Naive thymus-derived CD4-positive, alpha-beta T cell (primary cell): ENCODE measurements at regions not wholly inside any gene's neighbourhood (a gene's known extent, or its start where the extent isn't known, plus 50 kb on each side); places are given as distances from the start of the nearest gene placed in this dataset.
"Not testable (repeated sequence)": the region's sequence is repeated elsewhere in the genome, so short reads cannot be mapped to it uniquely, and the experiment has no call there.

Source experiments
- ATAC-seq: fragments of 150-1000 bp; cut with Tn5 transposase; 2 replicates; pipeline ENCODE4 v1.10.0; 2021; ENCODE audit warnings: mild to moderate bottlenecking, moderate library complexity
- CTCF ChIA-PET: fragments of 350-600 bp; sonication (Branson Sonifier 250); formaldehyde crosslinking; loops from one replicate; lab custom pipeline; 2021; ENCODE audit warnings: antibody characterized with exemption; lab: Charles Lee
- POLR2A ChIA-PET: fragments of 350-600 bp; sonication (Branson Sonifier 250); formaldehyde crosslinking; loops from one replicate; lab custom pipeline; 2021; ENCODE audit warnings: antibody characterized with exemption, inconsistent platforms; lab: Charles Lee
- DNase-seq, 9 donors: peaks; one replicate each; pipeline versions ENCODE4 v3.0.0 to v3.0.0-alpha.2; 2020 to 2022; ENCODE audit warnings: mixed read lengths in 1 of 9
- H3K27ac ChIP-seq: one replicate; pipeline ENCODE4 v1.7.0; 2013; ENCODE audit warnings: mild to moderate bottlenecking, low read depth, low read length, moderate library complexity
- H3K27me3 ChIP-seq, 2 donors: one replicate each; pipeline ENCODE4 v1.7.0; 2013; ENCODE audit warnings: low read length in 2 of 2, mild to moderate bottlenecking in 2 of 2, moderate library complexity in 2 of 2; ENCODE audit not compliant: control insufficient read depth in 2 of 2, insufficient read depth in 2 of 2
- H3K36me3 ChIP-seq, 3 experiments: 1 replicate in 2 of 3; 2 replicates in 1 of 3; pipeline ENCODE4 v1.7.0; 2013; ENCODE audit warnings: low read length in 3 of 3, mild to moderate bottlenecking in 3 of 3, moderate library complexity in 1 of 3; ENCODE audit not compliant: insufficient read depth in 3 of 3, control insufficient read depth in 2 of 3
- H3K4me1 ChIP-seq, 2 donors: one replicate each; pipeline ENCODE4 v1.7.0; 2013; ENCODE audit warnings: low read length in 2 of 2, mild to moderate bottlenecking in 2 of 2, moderate library complexity in 1 of 2; ENCODE audit not compliant: control insufficient read depth in 2 of 2, insufficient read depth in 2 of 2
- H3K4me3 ChIP-seq: 2 replicates; pipeline ENCODE4 v1.7.0; 2013; ENCODE audit warnings: mild to moderate bottlenecking, low read length
- H3K9me3 ChIP-seq, 3 experiments: 1 replicate in 2 of 3; 2 replicates in 1 of 3; pipeline ENCODE4 v1.7.0; 2013; ENCODE audit warnings: low read length in 3 of 3; ENCODE audit not compliant: control insufficient read depth in 2 of 3
- H3K27ac Mint-ChIP-seq, 9 donors: one replicate each; pipeline ENCODE4 v1.8.0; 2020 to 2022; ENCODE audit warnings: mixed read lengths in 9 of 9, mild to moderate bottlenecking in 8 of 9, moderate library complexity in 5 of 9, inconsistent platforms in 2 of 9
- H3K27me3 Mint-ChIP-seq, 5 donors: one replicate each; pipeline ENCODE4 v1.8.0; 2021 to 2022; ENCODE audit warnings: mixed read lengths in 5 of 5, mild to moderate bottlenecking in 1 of 5
- H3K36me3 Mint-ChIP-seq, 5 donors: one replicate each; pipeline ENCODE4 v1.8.0; 2020 to 2022; ENCODE audit warnings: mixed read lengths in 5 of 5, mild to moderate bottlenecking in 3 of 5, inconsistent platforms in 1 of 5
- H3K4me1 Mint-ChIP-seq, 7 donors: one replicate each; pipeline ENCODE4 v1.8.0; 2020 to 2022; ENCODE audit warnings: mixed read lengths in 7 of 7, mild to moderate bottlenecking in 3 of 7, inconsistent platforms in 1 of 7
- H3K4me3 Mint-ChIP-seq, 10 donors: one replicate each; pipeline ENCODE4 v1.8.0; 2020 to 2022; ENCODE audit warnings: mild to moderate bottlenecking in 10 of 10, mixed read lengths in 10 of 10, moderate library complexity in 6 of 10, inconsistent platforms in 2 of 10
- H3K9me3 Mint-ChIP-seq, 11 donors: one replicate each; pipeline ENCODE4 v1.8.0; 2020 to 2022; ENCODE audit warnings: mixed read lengths in 11 of 11, mild to moderate bottlenecking in 4 of 11, inconsistent platforms in 1 of 11, moderate library complexity in 1 of 11
- intact Hi-C, 2 donors: fragments of 100-400 bp; cut with micrococcal nuclease; formaldehyde crosslinking; loops; one replicate each; pipeline ENCODE4 v1.15.1; 2023

- Histone ChIP-seq H3K27ac (no peak overlapping the region), H3K4me1 (no peaks in the 10 kb centered on the region), H3K9me3 (no peaks in the 10 kb centered on the region), H3K36me3 (no peaks in the 10 kb centered on the region), H3K27me3 (no peaks in the 10 kb centered on the region), H3K4me3 (no peak overlapping the region)
- DNase-seq (no peak), ATAC-seq (no peak)
- H3K9me3 Mint-ChIP-seq = peaks cover 0 to 2% (median 0%) of the 10 kb centered on the region in 11 donors
- no peak overlapping the region for H3K27ac Mint-ChIP-seq
- ChIA-PET POLR2A (no interaction called here), CTCF (no interaction called here)
- no peak overlapping the region for H3K4me3 Mint-ChIP-seq
- H3K36me3 Mint-ChIP-seq = no peaks in the 10 kb centered on the region
- intact Hi-C loops = no loop called here
- H3K4me1 Mint-ChIP-seq = no peaks in the 10 kb centered on the region
- no peaks in the 10 kb centered on the region for H3K27me3 Mint-ChIP-seq
Observed at GRCh38 chr4:111960241-111960667, 185.0 kb upstream of the FAM241A start.

GRCh38 chr4:111961026-111961425 lies 184.2 kb upstream of the FAM241A start:
- H3K4me1 Mint-ChIP-seq, H3K36me3 Mint-ChIP-seq, H3K27ac ChIP-seq, intact Hi-C loops, H3K27me3 Mint-ChIP-seq, H3K36me3 ChIP-seq, POLR2A ChIA-PET, CTCF ChIA-PET, H3K27me3 ChIP-seq, H3K4me3 Mint-ChIP-seq, H3K4me1 ChIP-seq, H3K27ac Mint-ChIP-seq, ATAC-seq, DNase-seq, H3K9me3 Mint-ChIP-seq, H3K9me3 ChIP-seq, H3K4me3 ChIP-seq: not testable (repeated sequence)

GRCh38 chr4:111961809-111962208 lies 183.4 kb upstream of the FAM241A start:
- Histone ChIP-seq H3K4me1 (no peaks in the 10 kb centered on the region), H3K9me3 (no peaks in the 10 kb centered on the region), H3K27me3 (no peaks in the 10 kb centered on the region), H3K36me3 (no peaks in the 10 kb centered on the region), H3K27ac (no peak overlapping the region), H3K4me3 (no peak overlapping the region)
- Mint-ChIP-seq H3K27ac (no peak overlapping the region), H3K27me3 (no peaks in the 10 kb centered on the region), H3K36me3 (no peaks in the 10 kb centered on the region), H3K4me1 (no peaks in the 10 kb centered on the region), H3K4me3 (no peak overlapping the region), H3K9me3 (peaks cover 0 to 2% (median 0%) of the 10 kb centered on the region in 11 donors)
- no peak for DNase-seq
- ChIA-PET CTCF (no interaction called here), POLR2A (no interaction called here)
- intact Hi-C loops = no loop called here
- ATAC-seq = no peak

- CTCF ChIA-PET = no interaction called here
Observed at GRCh38 chr4:111963158-111963700, 182.0 kb upstream of the FAM241A start.

GRCh38 chr4:111977419-111977965 lies 167.8 kb upstream of the FAM241A start:
- Histone ChIP-seq H3K4me3 (no peak overlapping the region), H3K27ac (no peak overlapping the region), H3K36me3 (no peaks in the 10 kb centered on the region), H3K4me1 (no peaks in the 10 kb centered on the region), H3K27me3 (peaks cover 0 to 3% of the 10 kb centered on the region in 2 donors), H3K9me3 (no peaks in the 10 kb centered on the region)
- intact Hi-C loops = no loop called here
- no peak overlapping the region for H3K27ac Mint-ChIP-seq
- no peak overlapping the region for H3K4me3 Mint-ChIP-seq
- H3K9me3 Mint-ChIP-seq = peaks cover 0 to 18% (median 2%) of the 10 kb centered on the region in 11 donors
- ATAC-seq = no peak
- no peak for DNase-seq
- no peaks in the 10 kb centered on the region for H3K36me3 Mint-ChIP-seq
- H3K4me1 Mint-ChIP-seq = no peaks in the 10 kb centered on the region
- ChIA-PET POLR2A (no interaction called here), CTCF (no interaction called here)
- H3K27me3 Mint-ChIP-seq = peaks cover 0 to 13% (median 10%) of the 10 kb centered on the region in 5 donors

More at GRCh38 chr4:111963158-111963700, 182.0 kb upstream of the FAM241A start:
- POLR2A ChIA-PET = no interaction called here
- Histone ChIP-seq H3K27me3 (no peaks in the 10 kb centered on the region), H3K9me3 (no peaks in the 10 kb centered on the region), H3K27ac (no peak overlapping the region), H3K4me1 (no peaks in the 10 kb centered on the region), H3K36me3 (no peaks in the 10 kb centered on the region), H3K4me3 (no peak overlapping the region)
- H3K27ac Mint-ChIP-seq = no peak overlapping the region
- no peak overlapping the region for H3K4me3 Mint-ChIP-seq
- peaks cover 0 to 2% (median 0%) of the 10 kb centered on the region in 11 donors for H3K9me3 Mint-ChIP-seq
- intact Hi-C loops = no loop called here
- no peaks in the 10 kb centered on the region for H3K36me3 Mint-ChIP-seq
- no peaks in the 10 kb centered on the region for H3K4me1 Mint-ChIP-seq
- DNase-seq = no peak
- H3K27me3 Mint-ChIP-seq = peaks cover 0 to under 1% (median 0%) of the 10 kb centered on the region in 5 donors
- ATAC-seq = no peak

GRCh38 chr4:111979921-111980320 lies 165.3 kb upstream of the FAM241A start:
- no peak for DNase-seq
- Mint-ChIP-seq H3K4me3 (no peak overlapping the region), H3K4me1 (no peaks in the 10 kb centered on the region), H3K9me3 (peaks cover 0 to 12% (median under 1%) of the 10 kb centered on the region in 11 donors), H3K36me3 (no peaks in the 10 kb centered on the region), H3K27ac (no peak overlapping the region), H3K27me3 (peaks cover 0 to 23% (median 21%) of the 10 kb centered on the region in 5 donors)
- intact Hi-C loops = no loop called here
- peaks cover 0 to 3% of the 10 kb centered on the region in 2 donors for H3K27me3 ChIP-seq
- no peaks in the 10 kb centered on the region for H3K36me3 ChIP-seq
- CTCF ChIA-PET = no interaction called here
- H3K9me3 ChIP-seq = no peaks in the 10 kb centered on the region
- no peaks in the 10 kb centered on the region for H3K4me1 ChIP-seq
- no peak for ATAC-seq
- POLR2A ChIA-PET = no interaction called here
- no peak overlapping the region for H3K27ac ChIP-seq
- no peak overlapping the region for H3K4me3 ChIP-seq

GRCh38 chr4:111982089-111982488 lies 163.2 kb upstream of the FAM241A start:
- Histone ChIP-seq H3K36me3 (no peaks in the 10 kb centered on the region), H3K27me3 (peaks cover 0 to 3% of the 10 kb centered on the region in 2 donors), H3K9me3 (no peaks in the 10 kb centered on the region), H3K27ac (no peak overlapping the region), H3K4me1 (no peaks in the 10 kb centered on the region), H3K4me3 (no peak overlapping the region)
- Mint-ChIP-seq H3K27ac (no peak overlapping the region), H3K9me3 (peaks cover 0 to under 1% (median 0%) of the 10 kb centered on the region in 11 donors), H3K36me3 (no peaks in the 10 kb centered on the region), H3K4me1 (peaks cover 0 to 1% (median 0%) of the 10 kb centered on the region in 7 donors), H3K4me3 (no peak overlapping the region), H3K27me3 (peaks cover 5 to 34% (median 30%) of the 10 kb centered on the region in 5 donors)
- no peak for ATAC-seq
- CTCF ChIA-PET = no interaction called here
- POLR2A ChIA-PET = no interaction called here
- intact Hi-C loops = no loop called here
- no peak for DNase-seq
